Keratinocyte (primary cell): ENCODE measurements at regions not wholly inside any gene's neighbourhood (a gene's known extent, or its start where the extent isn't known, plus 50 kb on each side); places are given as distances from the start of the nearest gene placed in this dataset.

Experiments
- EZH2 ChIP-seq: IDR thresholded peaks from one replicate; pipeline ENCODE4 v1.6.1; 2012; ENCODE audit warnings: inconsistent platforms, mild to moderate bottlenecking, low read length, moderate library complexity
- TF ChIP-seq, protein P1 (sequence below), 3 experiments: IDR thresholded peaks in 1 of 3; conservative IDR thresholded peaks in 1 of 3; optimal IDR thresholded peaks in 1 of 3; 2 replicates in 2 of 3; 3 replicates in 1 of 3; pipeline versions ENCODE3 to v1.5.1; 2011; ENCODE audit warnings: low read length in 3 of 3, mild to moderate bottlenecking in 3 of 3, moderate library complexity in 2 of 3, control low read depth in 1 of 3, inconsistent platforms in 1 of 3; ENCODE audit not compliant: insufficient read depth in 2 of 3; ENCODE audit errors: extremely low read depth in 1 of 3

DNA sequence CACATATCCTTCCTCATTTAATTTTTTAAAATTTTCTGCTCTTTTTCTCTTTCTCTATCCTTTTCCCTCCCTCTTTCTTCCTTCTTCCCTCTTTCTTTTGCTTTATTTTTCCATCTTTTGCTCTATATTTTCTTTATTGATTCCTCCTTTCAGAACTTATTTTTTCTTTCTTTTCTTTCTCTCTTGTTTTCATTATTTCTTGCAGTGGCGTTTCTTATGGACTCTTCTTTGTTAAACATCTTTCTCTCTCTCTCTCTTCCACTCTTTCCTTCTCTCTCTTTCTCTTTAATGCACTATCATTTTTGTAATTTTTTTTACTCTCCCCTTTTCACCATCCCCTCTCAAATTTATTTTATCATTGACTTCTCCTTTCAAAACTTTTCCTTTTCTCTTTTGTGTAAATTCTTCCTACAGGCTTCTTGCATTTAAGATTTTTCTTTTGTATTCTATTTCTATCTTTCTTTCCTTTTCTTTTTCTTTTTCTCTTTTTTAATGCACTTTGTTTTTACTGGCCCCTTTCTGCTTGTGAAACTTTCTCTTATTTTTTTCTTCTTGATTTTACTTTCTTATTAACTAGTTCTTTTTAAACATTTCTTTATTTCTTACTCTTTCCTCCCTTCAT lies 97.0 kb downstream of the RBMX2 start:
- TF ChIP-seq, protein P1, sequence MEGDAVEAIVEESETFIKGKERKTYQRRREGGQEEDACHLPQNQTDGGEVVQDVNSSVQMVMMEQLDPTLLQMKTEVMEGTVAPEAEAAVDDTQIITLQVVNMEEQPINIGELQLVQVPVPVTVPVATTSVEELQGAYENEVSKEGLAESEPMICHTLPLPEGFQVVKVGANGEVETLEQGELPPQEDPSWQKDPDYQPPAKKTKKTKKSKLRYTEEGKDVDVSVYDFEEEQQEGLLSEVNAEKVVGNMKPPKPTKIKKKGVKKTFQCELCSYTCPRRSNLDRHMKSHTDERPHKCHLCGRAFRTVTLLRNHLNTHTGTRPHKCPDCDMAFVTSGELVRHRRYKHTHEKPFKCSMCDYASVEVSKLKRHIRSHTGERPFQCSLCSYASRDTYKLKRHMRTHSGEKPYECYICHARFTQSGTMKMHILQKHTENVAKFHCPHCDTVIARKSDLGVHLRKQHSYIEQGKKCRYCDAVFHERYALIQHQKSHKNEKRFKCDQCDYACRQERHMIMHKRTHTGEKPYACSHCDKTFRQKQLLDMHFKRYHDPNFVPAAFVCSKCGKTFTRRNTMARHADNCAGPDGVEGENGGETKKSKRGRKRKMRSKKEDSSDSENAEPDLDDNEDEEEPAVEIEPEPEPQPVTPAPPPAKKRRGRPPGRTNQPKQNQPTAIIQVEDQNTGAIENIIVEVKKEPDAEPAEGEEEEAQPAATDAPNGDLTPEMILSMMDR (optimal IDR thresholded peaks at IDR 0.05 in 1 of 3, IDR thresholded peaks at IDR 0.05 in 1 of 3, conservative IDR thresholded peaks at IDR 0.05 in 1 of 3; ENCODE audit: extremely low read depth in 1 of 3, insufficient read depth in 2 of 3, low read length in 3 of 3), result no peak
- no peak for TF ChIP-seq EZH2
